GM23338 (cell line): ENCODE measurements at regions not wholly inside any gene's neighbourhood (a gene's known extent, or its start where the extent isn't known, plus 50 kb on each side); places are given as distances from the start of the nearest gene placed in this dataset.

Experiments used
- ATAC-seq: fragments of 200-7000 bp; cut with Tn5 transposase; 3 replicates; pipeline ENCODE4 v1.9.1; 2020
- DNase-seq: peaks from one replicate; pipeline ENCODE4 v3.0.0-alpha.2; 2015; ENCODE audit warnings: low spot score
- H2AFZ ChIP-seq: fragments of 200-600 bp; sonication (generic); 2 replicates; pipeline ENCODE4 v1.8.0; 2016; ENCODE audit warnings: antibody characterized with exemption, mild to moderate bottlenecking, moderate library complexity
- H3F3A ChIP-seq: fragments of 200-600 bp; sonication (generic); replicated peaks from 2 replicates; pipeline ENCODE4 v1.8.0; 2017; ENCODE audit warnings: antibody characterized with exemption, mixed run types, low read depth
- H3K27ac ChIP-seq: fragments of 200-600 bp; sonication (generic); 2 replicates; pipeline ENCODE4 v1.6.1; 2016; ENCODE audit warnings: low read depth
- H3K27me3 ChIP-seq: fragments of 200-600 bp; sonication (generic); 2 replicates; pipeline ENCODE4 v1.8.0; 2016; ENCODE audit warnings: mild to moderate bottlenecking, mixed run types, moderate library complexity; ENCODE audit not compliant: insufficient read depth
- H3K36me3 ChIP-seq: fragments of 200-600 bp; sonication (generic); 2 replicates; pipeline ENCODE4 v1.8.0; 2016; ENCODE audit warnings: mild to moderate bottlenecking; ENCODE audit not compliant: insufficient read depth
- H3K4me1 ChIP-seq: fragments of 200-600 bp; sonication (generic); 2 replicates; pipeline ENCODE4 v1.8.0; 2016; ENCODE audit warnings: mild to moderate bottlenecking, moderate library complexity; ENCODE audit not compliant: insufficient read depth
- H3K4me2 ChIP-seq: fragments of 200-600 bp; sonication (generic); 2 replicates; pipeline ENCODE4 v1.7.1; 2017; ENCODE audit warnings: mixed run types
- H3K4me3 ChIP-seq: fragments of 200-600 bp; sonication (generic); 2 replicates; pipeline ENCODE4 v1.6.1; 2016; ENCODE audit warnings: mixed run types
- H3K79me2 ChIP-seq: fragments of 200-600 bp; sonication (generic); replicated peaks from 2 replicates; pipeline ENCODE4 v1.8.0; 2017; ENCODE audit warnings: mild to moderate bottlenecking; ENCODE audit not compliant: insufficient read depth
- H3K9me2 ChIP-seq: fragments of 200-600 bp; sonication (generic); 2 replicates; pipeline ENCODE4 v1.8.0; 2017; ENCODE audit not compliant: insufficient read depth
- H4K20me1 ChIP-seq: fragments of 200-600 bp; sonication (generic); replicated peaks from 2 replicates; pipeline ENCODE4 v1.8.0; 2017; ENCODE audit warnings: mild to moderate bottlenecking; ENCODE audit not compliant: insufficient read depth
- H3K27ac Mint-ChIP-seq: 2 replicates; pipeline ENCODE4 v1.8.0; 2020; ENCODE audit warnings: inconsistent platforms, mild to moderate bottlenecking, moderate library complexity, mixed read lengths
- H3K27me3 Mint-ChIP-seq: 3 replicates; pipeline ENCODE4 v1.8.0; 2022; ENCODE audit warnings: low read depth, mild to moderate bottlenecking, moderate library complexity, mixed read lengths, inconsistent platforms; ENCODE audit not compliant: insufficient read depth, poor library complexity
- H3K36me3 Mint-ChIP-seq: 3 replicates; pipeline ENCODE4 v1.8.0; 2021; ENCODE audit warnings: low read depth, mild to moderate bottlenecking, inconsistent platforms, moderate library complexity, mixed read lengths
- H3K4me1 Mint-ChIP-seq: 3 replicates; pipeline ENCODE4 v1.8.0; 2020; ENCODE audit warnings: mild to moderate bottlenecking, inconsistent platforms, mixed read lengths
- H3K4me3 Mint-ChIP-seq: 3 replicates; pipeline ENCODE4 v1.8.0; 2021; ENCODE audit warnings: moderate library complexity, mild to moderate bottlenecking, inconsistent platforms, mixed read lengths
- H3K9me3 Mint-ChIP-seq: 3 replicates; pipeline ENCODE4 v1.8.0; 2020; ENCODE audit warnings: moderate library complexity, mild to moderate bottlenecking, inconsistent platforms, mixed read lengths
- CREB1 ChIP-seq: fragments of 250-450 bp; sonication (Bioruptor Pico); IDR thresholded peaks from 2 replicates; pipeline ENCODE4 v1.5.0; 2020; ENCODE audit warnings: low read depth, mild to moderate bottlenecking, moderate library complexity
- EZH2 ChIP-seq: fragments of 200-600 bp; sonication (generic); IDR thresholded peaks from one replicate; pipeline ENCODE4 v1.8.0; 2017; ENCODE audit warnings: antibody characterized with exemption, mild to moderate bottlenecking, low read depth; ENCODE audit not compliant: unreplicated experiment
- EZH2phosphoT487 ChIP-seq: fragments of 200-600 bp; sonication (generic); IDR thresholded peaks from one replicate; pipeline ENCODE4 v1.8.1; 2018; ENCODE audit warnings: antibody characterized with exemption; ENCODE audit not compliant: unreplicated experiment
- JUNB ChIP-seq: IDR thresholded peaks from one replicate; pipeline ENCODE4 v1.6.1; 2016; ENCODE audit warnings: antibody characterized with exemption; ENCODE audit not compliant: unreplicated experiment
- NANOG ChIP-seq: IDR thresholded peaks from 2 replicates; pipeline ENCODE4 v1.6.1; 2016; ENCODE audit warnings: antibody characterized with exemption, borderline replicate concordance
- POLR2AphosphoS5 ChIP-seq: IDR thresholded peaks from 2 replicates; pipeline ENCODE4 v1.6.1; 2016; ENCODE audit warnings: antibody characterized with exemption, low read depth
- STAT1 ChIP-seq: IDR thresholded peaks from one replicate; pipeline ENCODE4 v1.6.1; 2016; ENCODE audit warnings: antibody characterized with exemption; ENCODE audit not compliant: unreplicated experiment
- ZNF114 ChIP-seq: fragments of 250-450 bp; sonication (Bioruptor Pico); IDR thresholded peaks from 2 replicates; pipeline ENCODE4 v1.5.0; 2020; ENCODE audit warnings: mild to moderate bottlenecking, moderate library complexity
- ZNF331 ChIP-seq: fragments of 250-450 bp; sonication (Bioruptor Pico); IDR thresholded peaks from 2 replicates; pipeline ENCODE4 v1.5.0; 2020; ENCODE audit warnings: low read depth, mild to moderate bottlenecking, moderate library complexity
- TF ChIP-seq, protein P1 (sequence below): IDR thresholded peaks from 2 replicates; pipeline ENCODE4 v1.6.1; 2016; ENCODE audit warnings: antibody characterized with exemption
- TF ChIP-seq, protein P2 (sequence below): IDR thresholded peaks from one replicate; pipeline ENCODE4 v1.6.1; 2018; ENCODE audit warnings: antibody characterized with exemption; ENCODE audit not compliant: unreplicated experiment
- TF ChIP-seq, protein P3 (sequence below), 2 experiments: fragments of 200-600 bp in 1 of 2; sonication (generic) in 1 of 2; conservative IDR thresholded peaks; 2 replicates each; pipeline versions ENCODE4 v1.5.1 to v1.6.1; 2016 to 2017; ENCODE audit warnings: antibody characterized with exemption in 2 of 2, low read depth in 2 of 2, mild to moderate bottlenecking in 2 of 2, moderate library complexity in 1 of 2
- TF ChIP-seq, protein P4 (sequence below): fragments of 250-450 bp; sonication (Bioruptor Pico); IDR thresholded peaks from 2 replicates; pipeline ENCODE4 v1.5.0; 2020; ENCODE audit warnings: mild to moderate bottlenecking, moderate library complexity

DNA sequence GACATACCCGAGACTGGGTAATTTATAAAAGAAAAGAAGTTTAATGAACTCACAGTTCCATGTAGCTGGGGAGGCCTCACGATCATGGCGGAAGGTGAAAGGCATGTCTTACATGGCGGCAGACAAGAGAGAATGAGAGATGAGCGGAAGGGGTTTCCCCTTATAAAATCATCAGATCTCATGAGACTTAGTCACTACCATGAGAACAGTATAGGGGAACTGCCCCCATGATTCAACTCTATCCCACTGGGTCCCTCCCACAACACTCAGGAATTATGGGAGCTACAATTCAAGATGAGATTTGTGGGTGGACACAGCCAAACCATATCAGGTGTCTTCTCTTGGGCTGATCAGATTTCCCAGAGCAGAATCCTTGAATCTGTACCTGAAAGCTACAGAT is 617.3 kb upstream of the ID2 start:
- TF ChIP-seq JUNB, result no peak
- TF ChIP-seq, protein P1, sequence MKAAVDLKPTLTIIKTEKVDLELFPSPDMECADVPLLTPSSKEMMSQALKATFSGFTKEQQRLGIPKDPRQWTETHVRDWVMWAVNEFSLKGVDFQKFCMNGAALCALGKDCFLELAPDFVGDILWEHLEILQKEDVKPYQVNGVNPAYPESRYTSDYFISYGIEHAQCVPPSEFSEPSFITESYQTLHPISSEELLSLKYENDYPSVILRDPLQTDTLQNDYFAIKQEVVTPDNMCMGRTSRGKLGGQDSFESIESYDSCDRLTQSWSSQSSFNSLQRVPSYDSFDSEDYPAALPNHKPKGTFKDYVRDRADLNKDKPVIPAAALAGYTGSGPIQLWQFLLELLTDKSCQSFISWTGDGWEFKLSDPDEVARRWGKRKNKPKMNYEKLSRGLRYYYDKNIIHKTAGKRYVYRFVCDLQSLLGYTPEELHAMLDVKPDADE, result no peak
- TF ChIP-seq EZH2, result no peak
- TF ChIP-seq STAT1, result no peak
- TF ChIP-seq ZNF331, result no peak
- TF ChIP-seq POLR2AphosphoS5, result no peak
- TF ChIP-seq ZNF114, result no peak
- TF ChIP-seq, protein P2, sequence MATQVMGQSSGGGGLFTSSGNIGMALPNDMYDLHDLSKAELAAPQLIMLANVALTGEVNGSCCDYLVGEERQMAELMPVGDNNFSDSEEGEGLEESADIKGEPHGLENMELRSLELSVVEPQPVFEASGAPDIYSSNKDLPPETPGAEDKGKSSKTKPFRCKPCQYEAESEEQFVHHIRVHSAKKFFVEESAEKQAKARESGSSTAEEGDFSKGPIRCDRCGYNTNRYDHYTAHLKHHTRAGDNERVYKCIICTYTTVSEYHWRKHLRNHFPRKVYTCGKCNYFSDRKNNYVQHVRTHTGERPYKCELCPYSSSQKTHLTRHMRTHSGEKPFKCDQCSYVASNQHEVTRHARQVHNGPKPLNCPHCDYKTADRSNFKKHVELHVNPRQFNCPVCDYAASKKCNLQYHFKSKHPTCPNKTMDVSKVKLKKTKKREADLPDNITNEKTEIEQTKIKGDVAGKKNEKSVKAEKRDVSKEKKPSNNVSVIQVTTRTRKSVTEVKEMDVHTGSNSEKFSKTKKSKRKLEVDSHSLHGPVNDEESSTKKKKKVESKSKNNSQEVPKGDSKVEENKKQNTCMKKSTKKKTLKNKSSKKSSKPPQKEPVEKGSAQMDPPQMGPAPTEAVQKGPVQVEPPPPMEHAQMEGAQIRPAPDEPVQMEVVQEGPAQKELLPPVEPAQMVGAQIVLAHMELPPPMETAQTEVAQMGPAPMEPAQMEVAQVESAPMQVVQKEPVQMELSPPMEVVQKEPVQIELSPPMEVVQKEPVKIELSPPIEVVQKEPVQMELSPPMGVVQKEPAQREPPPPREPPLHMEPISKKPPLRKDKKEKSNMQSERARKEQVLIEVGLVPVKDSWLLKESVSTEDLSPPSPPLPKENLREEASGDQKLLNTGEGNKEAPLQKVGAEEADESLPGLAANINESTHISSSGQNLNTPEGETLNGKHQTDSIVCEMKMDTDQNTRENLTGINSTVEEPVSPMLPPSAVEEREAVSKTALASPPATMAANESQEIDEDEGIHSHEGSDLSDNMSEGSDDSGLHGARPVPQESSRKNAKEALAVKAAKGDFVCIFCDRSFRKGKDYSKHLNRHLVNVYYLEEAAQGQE, result no peak
- TF ChIP-seq, protein P3, sequence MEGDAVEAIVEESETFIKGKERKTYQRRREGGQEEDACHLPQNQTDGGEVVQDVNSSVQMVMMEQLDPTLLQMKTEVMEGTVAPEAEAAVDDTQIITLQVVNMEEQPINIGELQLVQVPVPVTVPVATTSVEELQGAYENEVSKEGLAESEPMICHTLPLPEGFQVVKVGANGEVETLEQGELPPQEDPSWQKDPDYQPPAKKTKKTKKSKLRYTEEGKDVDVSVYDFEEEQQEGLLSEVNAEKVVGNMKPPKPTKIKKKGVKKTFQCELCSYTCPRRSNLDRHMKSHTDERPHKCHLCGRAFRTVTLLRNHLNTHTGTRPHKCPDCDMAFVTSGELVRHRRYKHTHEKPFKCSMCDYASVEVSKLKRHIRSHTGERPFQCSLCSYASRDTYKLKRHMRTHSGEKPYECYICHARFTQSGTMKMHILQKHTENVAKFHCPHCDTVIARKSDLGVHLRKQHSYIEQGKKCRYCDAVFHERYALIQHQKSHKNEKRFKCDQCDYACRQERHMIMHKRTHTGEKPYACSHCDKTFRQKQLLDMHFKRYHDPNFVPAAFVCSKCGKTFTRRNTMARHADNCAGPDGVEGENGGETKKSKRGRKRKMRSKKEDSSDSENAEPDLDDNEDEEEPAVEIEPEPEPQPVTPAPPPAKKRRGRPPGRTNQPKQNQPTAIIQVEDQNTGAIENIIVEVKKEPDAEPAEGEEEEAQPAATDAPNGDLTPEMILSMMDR (conservative IDR thresholded peaks at IDR 0.05; ENCODE audit: low read depth in 2 of 2), result no peak
- TF ChIP-seq, protein P4, sequence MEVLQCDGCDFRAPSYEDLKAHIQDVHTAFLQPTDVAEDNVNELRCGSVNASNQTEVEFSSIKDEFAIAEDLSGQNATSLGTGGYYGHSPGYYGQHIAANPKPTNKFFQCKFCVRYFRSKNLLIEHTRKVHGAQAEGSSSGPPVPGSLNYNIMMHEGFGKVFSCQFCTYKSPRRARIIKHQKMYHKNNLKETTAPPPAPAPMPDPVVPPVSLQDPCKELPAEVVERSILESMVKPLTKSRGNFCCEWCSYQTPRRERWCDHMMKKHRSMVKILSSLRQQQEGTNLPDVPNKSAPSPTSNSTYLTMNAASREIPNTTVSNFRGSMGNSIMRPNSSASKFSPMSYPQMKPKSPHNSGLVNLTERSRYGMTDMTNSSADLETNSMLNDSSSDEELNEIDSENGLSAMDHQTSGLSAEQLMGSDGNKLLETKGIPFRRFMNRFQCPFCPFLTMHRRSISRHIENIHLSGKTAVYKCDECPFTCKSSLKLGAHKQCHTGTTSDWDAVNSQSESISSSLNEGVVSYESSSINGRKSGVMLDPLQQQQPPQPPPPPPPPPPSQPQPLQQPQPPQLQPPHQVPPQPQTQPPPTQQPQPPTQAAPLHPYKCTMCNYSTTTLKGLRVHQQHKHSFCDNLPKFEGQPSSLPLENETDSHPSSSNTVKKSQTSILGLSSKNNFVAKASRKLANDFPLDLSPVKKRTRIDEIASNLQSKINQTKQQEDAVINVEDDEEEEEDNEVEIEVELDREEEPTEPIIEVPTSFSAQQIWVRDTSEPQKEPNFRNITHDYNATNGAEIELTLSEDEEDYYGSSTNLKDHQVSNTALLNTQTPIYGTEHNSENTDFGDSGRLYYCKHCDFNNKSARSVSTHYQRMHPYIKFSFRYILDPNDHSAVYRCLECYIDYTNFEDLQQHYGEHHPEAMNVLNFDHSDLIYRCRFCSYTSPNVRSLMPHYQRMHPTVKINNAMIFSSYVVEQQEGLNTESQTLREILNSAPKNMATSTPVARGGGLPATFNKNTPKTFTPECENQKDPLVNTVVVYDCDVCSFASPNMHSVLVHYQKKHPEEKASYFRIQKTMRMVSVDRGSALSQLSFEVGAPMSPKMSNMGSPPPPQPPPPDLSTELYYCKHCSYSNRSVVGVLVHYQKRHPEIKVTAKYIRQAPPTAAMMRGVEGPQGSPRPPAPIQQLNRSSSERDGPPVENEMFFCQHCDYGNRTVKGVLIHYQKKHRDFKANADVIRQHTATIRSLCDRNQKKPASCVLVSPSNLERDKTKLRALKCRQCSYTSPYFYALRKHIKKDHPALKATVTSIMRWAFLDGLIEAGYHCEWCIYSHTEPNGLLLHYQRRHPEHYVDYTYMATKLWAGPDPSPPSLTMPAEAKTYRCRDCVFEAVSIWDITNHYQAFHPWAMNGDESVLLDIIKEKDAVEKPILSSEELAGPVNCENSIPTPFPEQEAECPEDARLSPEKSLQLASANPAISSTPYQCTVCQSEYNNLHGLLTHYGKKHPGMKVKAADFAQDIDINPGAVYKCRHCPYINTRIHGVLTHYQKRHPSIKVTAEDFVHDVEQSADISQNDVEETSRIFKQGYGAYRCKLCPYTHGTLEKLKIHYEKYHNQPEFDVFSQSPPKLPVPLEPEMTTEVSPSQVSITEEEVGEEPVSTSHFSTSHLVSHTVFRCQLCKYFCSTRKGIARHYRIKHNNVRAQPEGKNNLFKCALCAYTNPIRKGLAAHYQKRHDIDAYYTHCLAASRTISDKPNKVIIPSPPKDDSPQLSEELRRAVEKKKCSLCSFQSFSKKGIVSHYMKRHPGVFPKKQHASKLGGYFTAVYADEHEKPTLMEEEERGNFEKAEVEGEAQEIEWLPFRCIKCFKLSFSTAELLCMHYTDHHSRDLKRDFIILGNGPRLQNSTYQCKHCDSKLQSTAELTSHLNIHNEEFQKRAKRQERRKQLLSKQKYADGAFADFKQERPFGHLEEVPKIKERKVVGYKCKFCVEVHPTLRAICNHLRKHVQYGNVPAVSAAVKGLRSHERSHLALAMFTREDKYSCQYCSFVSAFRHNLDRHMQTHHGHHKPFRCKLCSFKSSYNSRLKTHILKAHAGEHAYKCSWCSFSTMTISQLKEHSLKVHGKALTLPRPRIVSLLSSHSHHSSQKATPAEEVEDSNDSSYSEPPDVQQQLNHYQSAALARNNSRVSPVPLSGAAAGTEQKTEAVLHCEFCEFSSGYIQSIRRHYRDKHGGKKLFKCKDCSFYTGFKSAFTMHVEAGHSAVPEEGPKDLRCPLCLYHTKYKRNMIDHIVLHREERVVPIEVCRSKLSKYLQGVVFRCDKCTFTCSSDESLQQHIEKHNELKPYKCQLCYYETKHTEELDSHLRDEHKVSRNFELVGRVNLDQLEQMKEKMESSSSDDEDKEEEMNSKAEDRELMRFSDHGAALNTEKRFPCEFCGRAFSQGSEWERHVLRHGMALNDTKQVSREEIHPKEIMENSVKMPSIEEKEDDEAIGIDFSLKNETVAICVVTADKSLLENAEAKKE (CRISPR knock-in tag), result no peak
- TF ChIP-seq EZH2phosphoT487, result no peak
- TF ChIP-seq NANOG, result no peak
- TF ChIP-seq CREB1 (CRISPR knock-in tag), result no peak
- Histone ChIP-seq H3K4me3 (no peak overlapping the region), H4K20me1 (no peaks in the 10 kb centered on the region), H3K4me1 (no peaks in the 10 kb centered on the region), H3K4me2 (no peak overlapping the region), H3K36me3 (no peaks in the 10 kb centered on the region), H3K79me2 (no peaks in the 10 kb centered on the region), H3F3A (no peaks in the 10 kb centered on the region), H3K9me2 (peaks cover 12% of the 10 kb centered on the region), H3K27me3 (no peaks in the 10 kb centered on the region), H3K27ac (no peak overlapping the region), H2AFZ (no peak overlapping the region)
- no peak for DNase-seq
- Mint-ChIP-seq H3K27me3 (peaks cover 4% of the 10 kb centered on the region), H3K27ac (no peak overlapping the region), H3K4me3 (no peak overlapping the region), H3K4me1 (peaks cover 3% of the 10 kb centered on the region; the same call in 1 of the 3 replicates), H3K36me3 (peaks cover 20% of the 10 kb centered on the region; the same call in 2 of the 3 replicates), H3K9me3 (peaks cover 9% of the 10 kb centered on the region; the same call in 2 of the 3 replicates)
- no peak for ATAC-seq
